GM18861 (cell line): ENCODE measurements at regions not wholly inside any gene's neighbourhood (a gene's known extent, or its start where the extent isn't known, plus 50 kb on each side); places are given as distances from the start of the nearest gene placed in this dataset.

Experiments
- ATAC-seq: cut with Tn5 transposase; IDR thresholded peaks from one replicate; pipeline ENCODE4 v1.9.1; 2021; ENCODE audit not compliant: unreplicated experiment

GRCh38 chr18:46402945-46403344 lies 254.1 kb downstream of the LOXHD1 start:
- no peak for ATAC-seq

- ATAC-seq: no peak
These were observed 251.0 kb downstream of the LOXHD1 start for GRCh38 chr18:46405832-46406538.

- ATAC-seq: no peak
These were observed 250.5 kb downstream of the LOXHD1 start for GRCh38 chr18:46406539-46406932.

- no peak for ATAC-seq
These were observed 249.4 kb downstream of the LOXHD1 start for GRCh38 chr18:46407486-46408166.

GRCh38 chr18:46408334-46408987 lies 248.6 kb downstream of the LOXHD1 start:
- ATAC-seq: no peak

- ATAC-seq: no peak
These were observed 245.7 kb downstream of the LOXHD1 start for GRCh38 chr18:46411191-46411828.

- no peak for ATAC-seq
These were observed 244.9 kb downstream of the LOXHD1 start for GRCh38 chr18:46411867-46412690.

GRCh38 chr18:46412916-46413315 lies 244.1 kb downstream of the LOXHD1 start:
- no peak for ATAC-seq

GRCh38 chr18:46413684-46414083 lies 243.3 kb downstream of the LOXHD1 start:
- no peak for ATAC-seq

GRCh38 chr18:46414863-46415262 lies 242.2 kb downstream of the LOXHD1 start:
- ATAC-seq: no peak

GRCh38 chr18:46415532-46416252 lies 241.3 kb downstream of the LOXHD1 start:
- ATAC-seq: no peak

- ATAC-seq: no peak
These were observed 240.0 kb downstream of the LOXHD1 start for GRCh38 chr18:46416706-46417638.

GRCh38 chr18:46418663-46419260 lies 238.3 kb downstream of the LOXHD1 start:
- no peak for ATAC-seq

- no peak for ATAC-seq
These were observed 237.5 kb downstream of the LOXHD1 start for GRCh38 chr18:46419391-46420141.

- ATAC-seq: no peak
These were observed 235.0 kb downstream of the LOXHD1 start for GRCh38 chr18:46421973-46422551.

GRCh38 chr18:46422552-46423055 lies 234.4 kb downstream of the LOXHD1 start:
- no peak for ATAC-seq

GRCh38 chr18:46423226-46423805 lies 233.7 kb downstream of the LOXHD1 start:
- ATAC-seq: no peak
